ENCODE measurements at regions not wholly inside any gene's neighbourhood (a gene's known extent, or its start where the extent isn't known, plus 50 kb on each side); places are given as distances from the start of the nearest gene placed in this dataset.

GRCh38 chr5:81884871-81885270 lies 87.0 kb upstream of the ATG10 start:
- no peak overlapping the region for H3K4me3 Mint-ChIP-seq
- no peaks in the 10 kb centered on the region for H3K9me3 Mint-ChIP-seq
- DNase-seq: no peak
- H3K27me3 Mint-ChIP-seq: peaks cover 2% of the 10 kb centered on the region
- POLR2A ChIA-PET: no interaction called here
- H3K4me1 Mint-ChIP-seq: no peaks in the 10 kb centered on the region
- H3K36me3 Mint-ChIP-seq: no peaks in the 10 kb centered on the region
- H3K27ac Mint-ChIP-seq: no peak overlapping the region
- no peak for ATAC-seq (ENCODE audit: low read depth)

- H3K27me3 Mint-ChIP-seq: peaks cover 2% of the 10 kb centered on the region
- no peaks in the 10 kb centered on the region for H3K9me3 Mint-ChIP-seq
- no peaks in the 10 kb centered on the region for H3K36me3 Mint-ChIP-seq
- no peaks in the 10 kb centered on the region for H3K4me1 Mint-ChIP-seq
- DNase-seq (no peak), ATAC-seq (ENCODE audit: low read depth) (no peak)
- no peak overlapping the region for H3K27ac Mint-ChIP-seq
- H3K4me3 Mint-ChIP-seq: no peak overlapping the region
- POLR2A ChIA-PET: no interaction called here
Observed at GRCh38 chr5:81883371-81883770, 88.5 kb upstream of the ATG10 start.

GRCh38 chr5:81881595-81881994 lies 90.2 kb upstream of the ATG10 start:
- DNase-seq: no peak
- H3K36me3 Mint-ChIP-seq: no peaks in the 10 kb centered on the region
- no peak for ATAC-seq (ENCODE audit: low read depth)
- POLR2A ChIA-PET: no interaction called here
- H3K27me3 Mint-ChIP-seq: peaks cover 2% of the 10 kb centered on the region
- H3K4me1 Mint-ChIP-seq: no peaks in the 10 kb centered on the region
- no peaks in the 10 kb centered on the region for H3K9me3 Mint-ChIP-seq
- H3K4me3 Mint-ChIP-seq: no peak overlapping the region
- H3K27ac Mint-ChIP-seq: no peak overlapping the region

DNA sequence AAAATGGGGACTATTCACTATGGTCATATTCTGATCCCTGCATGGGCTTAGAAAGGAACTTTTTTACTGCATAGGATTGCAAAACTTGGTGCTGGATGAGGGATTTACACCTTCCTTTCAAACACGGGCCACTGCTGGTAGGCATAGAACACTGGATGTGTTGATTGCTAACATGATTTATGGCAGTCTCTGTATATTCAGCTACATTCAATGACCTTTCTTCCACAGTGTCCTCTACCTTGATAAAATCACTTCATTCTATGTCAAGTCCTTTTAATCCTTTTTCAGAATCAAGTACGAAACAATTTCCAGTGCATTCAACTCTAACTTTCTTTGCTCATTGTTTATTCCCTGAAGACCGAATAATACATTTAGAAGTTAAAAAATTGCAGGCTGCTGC lies 91.9 kb upstream of the ATG10 start:
- no peaks in the 10 kb centered on the region for H3K4me1 Mint-ChIP-seq
- H3K9me3 Mint-ChIP-seq: no peaks in the 10 kb centered on the region
- POLR2A ChIA-PET: no interaction called here
- ATAC-seq (ENCODE audit: low read depth): no peak
- no peak overlapping the region for H3K27ac Mint-ChIP-seq
- H3K4me3 Mint-ChIP-seq: no peak overlapping the region
- no peak for DNase-seq
- no peaks in the 10 kb centered on the region for H3K36me3 Mint-ChIP-seq
- H3K27me3 Mint-ChIP-seq: peaks cover 2% of the 10 kb centered on the region

GRCh38 chr5:81878333-81878732 lies 93.5 kb upstream of the ATG10 start:
- Mint-ChIP-seq H3K27ac (no peak overlapping the region), H3K27me3 (peaks cover 2% of the 10 kb centered on the region), H3K36me3 (no peaks in the 10 kb centered on the region), H3K4me3 (no peak overlapping the region), H3K9me3 (no peaks in the 10 kb centered on the region), H3K4me1 (no peaks in the 10 kb centered on the region)
- POLR2A ChIA-PET: no interaction called here
- no peak for ATAC-seq (ENCODE audit: low read depth)
- DNase-seq: no peak

GRCh38 chr5:81866994-81867393 lies 104.8 kb upstream of the ATG10 start:
- Mint-ChIP-seq H3K4me3 (no peak overlapping the region), H3K4me1 (no peaks in the 10 kb centered on the region), H3K27me3 (no peaks in the 10 kb centered on the region), H3K9me3 (no peaks in the 10 kb centered on the region), H3K27ac (no peak overlapping the region), H3K36me3 (no peaks in the 10 kb centered on the region)
- POLR2A ChIA-PET: no interaction called here
- ATAC-seq (ENCODE audit: low read depth): no peak
- DNase-seq: no peak

DNA sequence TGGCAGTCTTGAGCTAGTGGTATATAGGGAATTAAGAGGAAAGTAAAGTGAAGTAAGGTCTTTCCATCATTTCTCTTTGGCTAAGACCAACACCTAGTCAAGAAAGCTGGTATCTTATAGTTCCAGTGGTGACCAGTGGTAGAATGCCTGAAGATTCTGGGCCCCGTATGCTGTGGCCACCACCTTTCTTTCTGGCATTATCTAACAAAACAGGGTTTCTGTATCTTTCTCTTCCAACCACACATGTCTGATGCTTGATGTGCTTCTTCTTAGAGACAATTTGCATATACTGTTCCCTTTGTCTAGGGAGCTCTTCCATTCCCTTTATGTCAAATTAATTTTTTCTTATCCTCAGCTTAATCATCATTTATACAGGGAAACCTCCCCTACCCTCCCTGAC lies 109.9 kb upstream of the SSBP2 start:
- DNase-seq (no peak), ATAC-seq (ENCODE audit: low read depth) (no peak)
- Mint-ChIP-seq H3K27me3 (peaks cover 2% of the 10 kb centered on the region), H3K4me1 (peaks cover 3% of the 10 kb centered on the region), H3K27ac (no peak overlapping the region), H3K4me3 (no peak overlapping the region), H3K9me3 (no peaks in the 10 kb centered on the region), H3K36me3 (no peaks in the 10 kb centered on the region)
- POLR2A ChIA-PET: no interaction called here

DNA sequence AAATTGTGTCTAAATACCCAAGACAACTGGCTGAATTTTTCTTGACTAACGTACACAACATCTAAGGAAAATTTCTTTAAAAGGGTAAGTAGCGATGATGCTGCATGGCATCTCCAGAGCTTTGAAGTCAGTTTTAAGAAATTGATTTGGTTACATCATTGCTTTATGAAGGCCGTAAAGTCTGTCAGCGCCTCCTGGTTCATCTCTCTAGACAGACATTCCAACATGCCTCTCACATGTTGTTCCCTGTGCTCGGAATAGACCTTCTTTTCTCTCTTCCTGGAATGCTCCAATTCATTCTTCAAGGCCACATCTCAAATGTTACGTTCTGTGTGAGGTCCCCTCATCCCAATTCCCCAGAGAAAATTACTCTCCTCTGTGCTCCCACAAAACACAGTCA lies 108.7 kb upstream of the SSBP2 start:
- H3K4me1 Mint-ChIP-seq: peaks cover 9% of the 10 kb centered on the region
- peaks cover 2% of the 10 kb centered on the region for H3K27me3 Mint-ChIP-seq
- H3K9me3 Mint-ChIP-seq: no peaks in the 10 kb centered on the region
- H3K4me3 Mint-ChIP-seq: no peak overlapping the region
- no peak for ATAC-seq (ENCODE audit: low read depth)
- POLR2A ChIA-PET: no interaction called here
- no peak overlapping the region for H3K27ac Mint-ChIP-seq
- DNase-seq: no peak
- H3K36me3 Mint-ChIP-seq: no peaks in the 10 kb centered on the region

DNA sequence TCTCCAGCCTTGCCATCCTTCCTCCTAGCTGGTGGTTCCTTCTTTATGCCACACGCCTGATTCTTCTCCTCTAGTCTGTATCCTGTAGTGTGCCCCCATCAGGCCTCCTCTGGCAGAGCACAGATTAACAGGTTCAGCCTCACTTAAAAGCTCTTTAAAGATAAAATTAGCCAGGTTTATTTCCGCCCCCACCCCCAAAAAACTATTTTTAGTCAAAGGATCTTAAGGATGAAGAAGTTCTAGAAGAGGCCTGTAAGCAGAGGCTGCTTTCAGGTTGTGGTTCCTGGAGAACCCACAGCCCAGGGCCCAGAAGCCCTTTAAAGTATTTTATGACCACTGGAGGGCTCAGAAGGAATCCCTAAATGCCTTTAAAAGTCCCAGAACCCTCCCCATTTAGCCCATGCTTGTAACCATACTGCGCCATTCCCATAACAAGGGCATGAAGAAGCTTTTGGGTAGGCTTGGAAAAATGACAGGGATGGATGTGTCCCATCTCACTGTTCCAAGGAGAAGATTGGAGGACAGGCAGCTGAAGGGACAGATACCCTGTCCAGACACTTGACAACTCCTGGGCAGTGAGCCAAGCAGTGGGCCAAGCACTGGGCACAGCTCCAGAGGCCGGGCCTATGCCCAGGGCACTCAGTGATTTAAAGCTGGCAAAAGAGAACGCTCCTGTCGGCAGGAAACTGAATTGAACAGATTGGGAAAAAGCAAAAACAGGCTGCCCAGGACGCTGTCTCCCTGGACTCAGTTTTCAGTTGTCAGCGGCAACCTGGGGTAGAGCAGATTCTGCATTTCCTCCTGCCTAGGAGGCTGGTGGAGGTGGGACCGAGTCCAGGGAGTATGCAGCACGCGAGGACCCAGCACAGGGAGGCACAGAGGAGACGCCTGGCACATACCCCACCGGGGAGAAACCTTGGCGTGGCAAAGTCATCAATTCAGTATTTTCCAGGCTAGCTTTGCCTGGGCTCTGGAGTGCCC lies 106.3 kb upstream of the SSBP2 start:
- POLR2A ChIA-PET: interaction anchor here (1.3 kb wide), 1 partner anchor 107 kb away, joined by 5 read pairs; the partner anchor contains the start of gene SSBP2
- DNase-seq (no peak), ATAC-seq (ENCODE audit: low read depth) (no peak)
- H3K4me3 Mint-ChIP-seq: no peak overlapping the region
- no peaks in the 10 kb centered on the region for H3K36me3 Mint-ChIP-seq
- H3K4me1 Mint-ChIP-seq: peaks cover 21% of the 10 kb centered on the region
- H3K27me3 Mint-ChIP-seq: peaks cover 2% of the 10 kb centered on the region
- H3K27ac Mint-ChIP-seq: no peak overlapping the region
- H3K9me3 Mint-ChIP-seq: no peaks in the 10 kb centered on the region

DNA sequence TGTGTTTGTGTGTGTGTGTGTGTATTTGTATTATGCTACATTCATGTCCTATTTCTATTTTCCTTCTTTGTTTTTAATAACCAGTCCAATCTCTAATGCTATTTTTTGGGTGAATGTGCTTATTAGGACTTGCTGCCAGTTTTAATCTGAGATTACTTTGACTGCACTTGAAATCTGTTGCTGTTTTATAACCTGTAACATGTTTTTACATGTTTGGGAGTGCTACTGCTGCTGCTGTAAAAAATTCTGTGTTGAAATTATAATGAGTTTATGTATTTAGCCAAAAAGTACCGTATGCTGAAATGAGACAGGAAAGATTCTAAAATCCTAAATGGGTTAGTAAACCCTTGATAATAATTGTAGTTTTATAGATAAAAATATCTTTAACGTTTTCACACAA lies 104.7 kb upstream of the SSBP2 start:
- peaks cover 2% of the 10 kb centered on the region for H3K27me3 Mint-ChIP-seq
- ATAC-seq (ENCODE audit: low read depth) (no peak), DNase-seq (no peak)
- no peaks in the 10 kb centered on the region for H3K36me3 Mint-ChIP-seq
- peaks cover 33% of the 10 kb centered on the region for H3K4me1 Mint-ChIP-seq
- H3K9me3 Mint-ChIP-seq: no peaks in the 10 kb centered on the region
- no peak overlapping the region for H3K27ac Mint-ChIP-seq
- no peak overlapping the region for H3K4me3 Mint-ChIP-seq
- POLR2A ChIA-PET: interaction anchor here (0.7 to 1.3 kb wide), 2 partner anchors 14 to 105 kb away, joined by 3 to 5 read pairs; partner anchors contain the start of gene SSBP2

DNA sequence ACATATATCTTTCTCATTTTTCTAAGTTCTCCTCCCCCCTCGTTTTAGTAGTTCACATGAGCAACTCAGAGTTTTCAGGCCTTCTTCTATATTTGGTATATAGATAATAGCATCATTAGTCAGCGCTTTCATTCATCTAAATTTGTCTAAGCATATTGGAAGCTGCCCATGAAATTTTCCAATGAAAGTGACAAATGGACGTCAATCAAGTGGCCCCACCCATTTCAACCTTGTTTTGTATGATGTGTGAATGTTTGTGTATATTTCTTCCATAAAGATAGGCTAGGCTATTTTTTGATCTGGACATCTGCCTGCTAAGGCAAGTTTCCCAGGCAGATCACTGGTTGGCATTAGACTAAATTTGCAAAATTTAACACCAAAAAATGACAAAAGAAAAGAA lies 104.0 kb upstream of the SSBP2 start:
- H3K27ac Mint-ChIP-seq: no peak overlapping the region
- POLR2A ChIA-PET: interaction anchor here (5.0 kb wide), 1 partner anchor 104 kb away, joined by 215 read pairs; the partner anchor contains the start of gene SSBP2

DNA sequence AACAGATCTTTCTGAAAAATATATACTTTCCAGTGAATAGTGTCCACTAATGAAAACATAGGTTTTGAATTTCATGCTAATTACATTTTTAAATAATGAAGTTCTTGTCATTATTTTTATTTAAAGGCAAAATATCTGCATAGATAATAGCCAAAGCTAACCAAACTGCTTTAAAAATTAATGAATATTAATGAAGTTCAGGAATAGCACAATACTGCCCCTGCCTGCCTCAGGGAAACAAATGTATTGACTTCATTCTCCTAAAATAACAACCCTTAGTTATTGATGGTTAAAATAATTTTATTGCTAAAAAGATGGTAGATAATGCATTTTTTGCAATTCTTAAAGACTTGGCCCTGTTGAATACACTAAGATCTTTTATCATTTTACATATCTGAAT lies 103.6 kb upstream of the SSBP2 start:
- Mint-ChIP-seq H3K27ac (no peak overlapping the region), H3K36me3 (no peaks in the 10 kb centered on the region), H3K9me3 (no peaks in the 10 kb centered on the region), H3K4me1 (peaks cover 42% of the 10 kb centered on the region), H3K27me3 (peaks cover 2% of the 10 kb centered on the region), H3K4me3 (no peak overlapping the region)
- POLR2A ChIA-PET: interaction anchor here (5.0 kb wide), 1 partner anchor 103 kb away, joined by 215 read pairs; the partner anchor contains the start of gene SSBP2
- no peak for ATAC-seq (ENCODE audit: low read depth)
- DNase-seq: no peak

More for the DNA sequence above, 104.0 kb upstream of the SSBP2 start:
- ATAC-seq (ENCODE audit: low read depth) (no peak), DNase-seq (no peak)
- Mint-ChIP-seq H3K9me3 (no peaks in the 10 kb centered on the region), H3K27me3 (peaks cover 2% of the 10 kb centered on the region), H3K4me1 (peaks cover 39% of the 10 kb centered on the region), H3K36me3 (no peaks in the 10 kb centered on the region), H3K4me3 (no peak overlapping the region)

DNA sequence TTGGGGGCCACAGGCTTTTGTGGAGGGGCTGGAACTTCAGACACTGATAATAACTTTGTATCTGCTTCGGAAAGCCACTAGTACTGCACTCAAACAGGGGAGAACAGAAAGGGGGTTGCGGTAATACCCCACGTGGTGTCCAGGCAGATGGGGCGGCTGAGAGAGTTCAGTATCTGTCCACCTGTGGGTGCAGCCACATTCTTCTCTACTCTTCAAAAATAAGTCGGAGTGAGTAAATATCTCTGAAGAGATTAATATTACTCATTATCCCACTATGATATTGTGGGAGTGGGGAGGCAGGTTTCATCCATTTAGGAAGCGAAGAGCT lies 102.1 kb upstream of the SSBP2 start:
- POLR2A ChIA-PET: interaction anchor here (1.5 to 5.0 kb wide), 2 partner anchors 102 to 121 kb away, joined by 3 to 215 read pairs; partner anchors contain the start of gene SSBP2
- Mint-ChIP-seq H3K27ac (peak overlapping the region; percentile 80), H3K9me3 (no peaks in the 10 kb centered on the region), H3K36me3 (no peaks in the 10 kb centered on the region), H3K4me1 (peaks cover 42% of the 10 kb centered on the region), H3K4me3 (peak overlapping the region; percentile 83), H3K27me3 (no peaks in the 10 kb centered on the region)
- no peak for ATAC-seq (ENCODE audit: low read depth)
- DNase-seq: no peak

Measured in activated naive CD8-positive, alpha-beta T cell treated with anti-CD3 and anti-CD28 coated beads, Interleukin-2, amount 10 ng/mL, durations not matched to agents 7 days and 5 days (primary cell).